HPDE6-E6E7 (cell line): ENCODE measurements at regions not wholly inside any gene's neighbourhood (a gene's known extent, or its start where the extent isn't known, plus 50 kb on each side); places are given as distances from the start of the nearest gene placed in this dataset.
"Not testable (repeated sequence)": the region's sequence is repeated elsewhere in the genome, so short reads cannot be mapped to it uniquely, and the experiment has no call there.

ENCODE experiments used
- DNase-seq: peaks from one replicate; pipeline ENCODE4 v3.0.0; 2011; ENCODE audit warnings: missing footprints; ENCODE audit errors: extremely low spot score

DNA sequence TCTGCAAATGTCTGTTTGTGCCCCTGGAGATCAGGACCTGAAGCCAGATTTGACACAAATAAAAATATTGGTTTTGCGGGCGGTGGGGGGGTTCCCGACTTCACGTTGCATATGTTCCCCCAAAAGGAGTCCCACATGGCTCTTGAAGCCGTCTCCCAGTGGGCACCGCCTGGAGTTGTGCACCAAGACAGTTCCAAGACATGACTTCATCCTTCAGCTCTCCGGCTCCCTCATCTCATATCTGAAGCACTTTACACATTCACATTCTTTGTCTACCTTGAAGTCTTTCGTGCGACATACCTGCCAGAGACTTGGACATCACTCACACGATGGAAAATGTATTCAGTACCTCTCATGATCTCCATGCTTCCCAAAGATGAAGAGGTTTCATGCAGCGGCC is 362.8 kb upstream of the FOXK1 start:
- DNase-seq, result no peak

DNA sequence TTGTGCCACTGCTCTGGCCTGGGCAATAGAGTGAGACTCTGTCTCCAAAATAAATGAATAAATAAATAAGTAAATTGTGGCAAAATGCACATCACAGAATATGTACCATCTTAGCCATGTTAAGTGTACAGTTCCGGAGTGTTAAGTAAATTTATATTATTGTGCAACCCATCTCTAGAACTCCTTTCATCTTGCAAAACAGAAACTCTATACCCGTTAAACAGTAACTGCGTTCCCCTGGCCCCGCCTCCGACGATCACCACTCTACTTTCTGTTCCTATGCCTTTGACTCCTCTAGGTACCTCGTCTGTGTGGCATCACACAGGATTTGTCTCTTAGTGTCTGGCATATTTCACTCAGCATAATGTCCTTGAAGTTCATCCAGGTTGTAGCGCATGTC is 356.4 kb upstream of the FOXK1 start:
- no peak for DNase-seq

DNA sequence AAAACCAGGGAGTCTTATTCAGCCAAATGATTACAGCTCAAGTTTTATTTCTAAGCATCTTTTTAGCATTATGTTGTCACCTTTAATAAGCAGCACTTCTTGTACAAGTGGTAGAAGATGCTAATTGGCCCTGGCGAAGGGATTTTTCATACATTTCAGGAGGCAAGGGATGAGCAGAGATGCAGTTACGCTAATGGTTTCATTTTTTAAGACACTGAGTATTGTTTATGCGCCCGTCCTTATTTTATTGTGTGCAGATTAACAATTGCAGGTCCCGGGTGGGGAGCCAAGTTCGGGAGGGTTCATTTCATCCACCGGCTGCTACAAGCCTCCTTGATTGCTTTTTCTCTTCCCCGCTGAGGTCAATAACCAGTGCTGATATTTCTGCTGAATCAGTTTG is 350.4 kb upstream of the FOXK1 start:
- no peak for DNase-seq

DNA sequence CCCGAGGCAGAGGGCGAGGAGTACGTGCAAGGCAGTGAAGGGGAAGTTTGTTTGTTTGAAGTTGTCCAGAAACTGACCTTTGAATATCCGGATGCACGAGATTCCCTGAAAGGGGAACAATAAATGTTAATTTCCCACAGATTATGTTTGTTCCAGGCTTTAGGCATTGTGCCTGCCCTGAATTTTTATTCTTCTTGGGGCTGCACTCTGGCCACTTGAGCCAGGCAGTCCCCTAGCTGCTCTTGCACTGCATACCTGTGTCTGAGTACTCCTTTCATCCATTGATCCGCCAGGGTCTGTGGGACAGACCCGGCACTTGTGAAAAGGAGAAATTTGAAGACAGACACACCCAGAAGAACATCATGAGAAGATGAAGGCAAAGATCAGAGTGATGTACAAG is 343.5 kb upstream of the FOXK1 start:
- no peak for DNase-seq

DNA sequence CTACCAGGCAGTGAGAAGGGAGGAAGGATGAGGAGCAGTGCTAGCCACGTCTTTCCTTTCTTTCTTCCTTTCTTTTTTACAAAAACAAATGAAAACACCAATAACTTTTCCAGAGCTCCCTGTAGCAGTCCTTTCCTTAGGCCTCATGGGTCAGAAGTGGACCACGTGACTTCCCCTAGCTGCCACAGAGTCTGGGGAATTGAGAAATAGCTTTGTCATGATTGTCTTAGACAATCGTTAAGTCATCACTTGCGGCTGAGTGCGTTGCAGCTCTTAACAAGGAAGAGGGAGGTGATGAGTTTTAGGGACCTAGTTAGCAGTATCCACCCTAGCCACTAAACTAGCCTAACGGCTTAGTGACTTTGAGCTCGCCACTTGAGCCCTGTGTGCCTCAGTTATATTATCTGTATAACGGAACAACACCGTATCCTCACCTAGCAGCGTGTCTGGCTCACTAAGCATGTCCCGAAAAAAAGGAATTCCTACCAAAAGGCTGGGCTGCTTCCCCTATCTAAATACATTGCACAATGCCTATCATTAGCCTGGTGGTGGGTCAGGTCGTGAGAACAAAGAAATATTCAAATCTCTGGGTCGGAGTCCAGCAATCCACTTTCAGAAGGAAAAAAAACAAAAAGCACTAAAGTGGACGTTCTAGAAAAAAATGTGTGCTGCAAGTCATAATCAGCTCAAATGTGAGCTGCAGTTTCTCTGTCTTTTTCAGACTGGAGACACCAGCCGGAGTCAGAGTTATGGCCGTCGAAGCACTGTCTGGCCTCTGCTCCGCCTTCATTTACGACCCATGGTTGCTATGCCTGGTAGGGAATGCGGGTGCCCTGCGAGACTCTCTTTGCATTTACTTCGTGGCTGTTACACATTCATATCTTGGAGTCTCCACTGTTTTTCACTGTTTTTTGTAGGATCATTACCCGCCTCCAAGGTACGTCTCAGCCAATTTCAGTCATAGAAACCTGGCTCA is 338.5 kb upstream of the FOXK1 start:
- no peak for DNase-seq

DNA sequence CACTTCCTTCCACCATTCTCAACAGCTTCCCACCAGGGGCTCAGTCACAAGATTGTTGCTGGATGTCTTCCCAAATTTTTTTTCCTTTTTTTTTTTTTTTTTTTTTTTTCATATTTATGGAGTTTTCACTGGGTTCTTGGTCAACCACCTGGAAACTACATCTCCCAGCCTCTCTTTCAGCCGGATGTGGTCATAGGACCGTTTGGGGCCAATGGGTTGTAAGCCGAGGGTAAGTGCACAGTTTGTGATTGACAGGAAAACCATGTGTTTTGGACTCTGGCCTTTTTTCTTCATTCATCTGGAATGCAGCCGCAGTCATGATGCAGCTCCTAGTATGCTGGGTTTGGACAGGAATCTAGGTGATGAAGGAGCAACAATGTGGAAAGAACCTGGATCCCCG is 337.1 kb upstream of the FOXK1 start:
- no peak for DNase-seq

DNA sequence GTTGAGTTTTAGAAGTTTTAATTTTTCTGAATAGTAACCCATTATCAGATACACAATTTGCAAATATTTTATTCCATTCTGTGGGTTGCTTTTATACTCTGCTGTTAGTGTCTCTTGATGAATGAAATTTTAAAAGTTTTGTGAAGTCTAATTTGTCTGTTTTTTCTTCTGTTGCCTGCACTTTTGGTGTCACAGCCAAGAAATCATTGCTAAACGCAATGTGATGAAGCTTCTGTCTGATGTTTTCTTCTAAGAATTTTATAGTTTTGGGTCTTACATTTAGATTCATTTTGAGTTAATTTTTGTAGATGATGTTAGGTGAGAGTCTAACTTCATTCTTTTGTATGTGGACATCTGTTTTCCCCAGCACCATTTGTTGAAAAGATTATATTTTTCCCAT is 330.0 kb upstream of the FOXK1 start:
- DNase-seq, result no peak

DNA sequence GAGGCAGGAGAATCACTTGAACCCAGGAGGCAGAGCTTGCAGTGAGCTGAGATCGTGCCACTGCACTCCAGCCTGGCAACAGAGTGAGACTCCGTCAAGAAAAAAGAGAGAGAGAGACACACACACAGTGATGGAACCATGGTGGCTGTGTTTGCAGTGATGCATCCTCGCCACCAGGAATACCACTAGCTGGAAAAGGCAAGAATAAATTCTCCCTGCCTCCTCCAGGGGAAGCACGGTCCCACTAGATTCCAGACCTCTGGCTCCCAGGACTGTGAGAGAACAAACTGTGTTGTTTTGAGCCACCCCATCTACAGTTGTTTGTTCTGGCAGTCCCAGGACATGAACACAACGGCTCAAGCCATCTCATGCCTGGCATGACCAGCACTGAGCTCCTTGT is 320.3 kb upstream of the FOXK1 start:
- DNase-seq, result no peak

DNA sequence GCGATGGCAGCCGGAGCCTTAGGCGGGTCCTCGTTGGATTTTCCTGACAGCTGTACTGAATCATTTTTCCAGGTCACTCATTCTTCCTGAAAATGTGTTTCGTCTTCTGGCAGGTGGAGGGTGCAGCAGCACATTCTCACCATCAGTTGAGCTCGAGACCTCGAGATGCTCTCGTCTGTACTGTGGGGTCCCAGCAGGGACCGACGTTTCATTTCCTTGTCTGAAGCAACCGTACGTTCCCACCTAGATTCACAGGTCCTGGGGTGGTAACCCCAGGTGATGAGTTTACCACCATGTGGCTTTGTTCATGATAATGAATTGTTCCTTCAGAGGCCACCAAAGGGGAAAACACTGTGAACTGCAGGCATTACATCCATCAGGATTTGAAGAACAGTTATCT is 298.5 kb upstream of the FOXK1 start:
- no peak for DNase-seq

DNA sequence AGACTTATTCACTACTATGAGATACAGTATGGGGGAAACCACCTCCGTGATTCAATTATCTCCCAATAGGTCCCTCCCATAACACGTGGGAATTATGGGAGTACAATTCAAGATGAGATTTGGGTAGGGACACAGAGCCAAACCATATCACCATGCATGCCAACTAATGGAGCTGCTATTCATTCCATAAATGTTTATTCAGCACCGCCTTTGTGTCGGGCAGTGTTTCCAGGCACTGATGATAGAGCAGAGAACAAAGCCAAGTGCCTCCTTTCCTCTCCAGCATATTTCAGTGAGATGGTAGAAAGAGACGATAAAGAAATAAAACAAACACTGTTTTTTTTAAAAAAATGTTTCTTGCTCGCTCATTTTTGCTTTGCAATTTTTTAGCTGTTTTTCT is 295.9 kb upstream of the FOXK1 start:
- DNase-seq, result no peak

DNA sequence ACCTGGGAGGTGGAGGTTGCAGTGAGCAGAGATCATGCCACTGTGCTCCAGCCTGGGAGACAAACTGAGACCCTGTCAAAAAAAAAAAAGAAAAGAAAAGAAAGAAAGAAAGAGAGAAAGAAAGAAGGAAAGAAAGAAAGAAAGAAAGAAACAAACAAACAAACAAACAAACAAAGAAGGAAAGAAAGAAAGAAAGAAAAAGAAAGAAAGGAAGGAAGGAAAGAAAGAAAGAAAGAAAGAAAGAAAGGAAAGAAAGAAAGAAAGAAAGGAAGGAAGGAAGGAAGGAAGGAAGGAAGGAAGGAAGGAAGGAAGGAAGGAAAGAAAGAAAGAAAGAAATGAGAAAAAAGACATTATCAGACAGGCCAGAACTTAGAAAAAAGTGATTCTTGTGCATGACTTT is 291.0 kb upstream of the FOXK1 start:
- DNase-seq, result not testable (repeated sequence)

DNA sequence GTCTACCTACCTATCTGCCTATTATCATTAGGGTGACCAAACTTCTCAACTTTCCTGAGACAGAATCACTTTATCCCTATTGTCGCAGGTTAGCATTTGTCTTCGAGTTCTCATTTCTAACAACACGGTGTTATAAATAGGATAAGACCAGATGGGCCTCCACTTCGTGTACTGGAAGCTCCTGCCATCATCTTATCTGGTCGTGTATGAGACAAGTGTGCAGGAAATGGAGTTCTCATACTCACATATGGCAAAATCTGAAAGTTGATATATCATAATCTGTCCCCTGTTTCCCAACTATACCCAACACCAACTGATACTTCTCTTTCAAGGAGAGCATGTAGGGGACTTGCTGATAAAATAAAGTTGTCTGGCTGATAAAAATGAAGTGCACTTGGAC is 287.4 kb upstream of the FOXK1 start:
- no peak for DNase-seq

DNA sequence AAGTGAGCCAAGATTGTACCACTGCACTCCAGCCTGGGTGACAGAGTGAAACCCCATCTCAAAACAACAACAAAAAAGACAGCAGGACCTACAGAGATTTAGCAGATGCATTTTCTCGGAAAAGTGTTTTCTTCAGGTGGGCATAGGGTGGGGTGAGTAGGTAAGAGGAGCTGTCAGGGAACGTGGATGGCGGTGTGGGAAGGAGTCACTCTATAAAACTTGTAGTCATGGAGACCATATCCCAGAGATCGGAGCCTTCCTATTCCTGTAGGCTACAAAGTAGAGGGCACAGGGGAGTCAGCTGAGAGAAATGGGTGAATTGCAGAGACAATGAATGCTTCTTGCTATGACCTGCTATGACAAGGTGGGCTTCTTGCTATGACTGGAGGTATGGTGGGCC is 283.0 kb upstream of the FOXK1 start:
- DNase-seq, result no peak

DNA sequence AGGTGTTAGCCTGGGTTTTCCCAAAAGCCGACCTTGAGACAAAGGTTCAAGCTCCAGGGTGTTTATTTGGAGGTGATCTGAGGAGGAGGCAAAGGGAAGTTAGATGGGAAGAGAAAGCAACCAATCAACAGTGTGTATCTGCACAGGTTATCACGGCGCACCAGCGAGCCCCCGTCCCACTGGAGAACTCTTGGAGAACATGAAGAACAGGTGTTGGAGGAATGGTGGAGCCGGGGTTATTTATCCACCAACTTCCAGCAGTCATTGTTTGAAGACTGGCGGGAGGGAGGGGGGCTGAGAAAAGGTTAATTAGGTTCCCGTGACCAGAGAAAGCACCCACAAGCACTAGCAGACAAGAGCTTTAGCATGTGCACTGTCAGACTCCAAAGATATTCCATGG is 282.5 kb upstream of the FOXK1 start:
- DNase-seq, result no peak

DNA sequence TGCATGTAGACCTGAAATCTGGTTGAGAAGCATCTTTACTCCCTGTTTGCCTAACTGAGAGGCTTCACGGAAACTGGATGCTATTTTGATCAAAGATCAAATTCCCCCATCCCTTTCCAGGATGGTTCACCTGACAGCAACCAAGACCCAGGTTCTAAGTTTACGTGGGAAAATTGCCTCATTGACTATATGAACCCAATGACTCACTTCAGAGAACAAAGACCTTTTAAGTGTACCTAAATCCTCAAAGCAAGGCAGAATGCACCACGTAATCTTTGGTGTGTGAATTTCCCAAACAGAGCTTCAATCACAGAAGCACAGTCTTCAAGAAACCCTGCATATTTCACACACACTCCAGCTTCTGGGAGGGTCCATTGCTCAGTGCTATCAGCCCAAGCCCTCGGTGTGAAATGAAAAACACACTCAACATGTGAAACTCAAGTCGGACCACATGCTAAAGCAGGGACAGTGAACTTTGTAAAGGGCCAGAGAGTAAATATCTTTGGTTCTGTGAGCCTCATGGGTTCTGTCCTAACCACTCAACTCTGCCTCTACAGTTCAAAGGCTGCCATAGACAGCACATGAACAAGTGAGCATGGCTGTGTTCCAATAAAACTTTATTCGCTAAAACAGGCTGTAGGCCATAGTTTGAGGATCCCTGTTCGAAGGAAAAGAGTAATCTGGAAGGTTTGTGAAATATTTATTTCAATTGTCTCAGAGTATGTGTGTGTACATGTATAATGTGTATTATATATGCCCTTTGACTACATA is 275.6 kb upstream of the FOXK1 start:
- no peak for DNase-seq

DNA sequence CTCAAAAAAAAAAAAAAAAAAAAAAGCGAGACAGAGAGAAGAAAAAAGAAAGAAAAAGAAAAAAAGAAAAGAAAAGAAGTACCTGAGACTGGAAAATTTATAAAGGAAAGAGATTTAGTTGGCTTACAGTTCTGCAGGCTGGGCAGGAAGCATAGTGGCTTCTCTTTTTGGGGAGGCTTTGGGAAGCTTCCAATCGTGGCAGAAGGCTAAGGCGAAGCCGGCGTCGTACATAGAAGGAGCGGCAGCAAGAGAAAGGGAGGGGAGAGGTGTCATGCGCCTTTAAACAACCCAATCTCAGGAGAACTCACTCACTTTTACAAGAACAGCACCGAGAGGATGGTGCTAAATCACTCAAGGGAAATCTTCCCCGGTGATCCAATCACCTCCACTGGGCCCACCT is 272.1 kb upstream of the FOXK1 start:
- no peak for DNase-seq

DNA sequence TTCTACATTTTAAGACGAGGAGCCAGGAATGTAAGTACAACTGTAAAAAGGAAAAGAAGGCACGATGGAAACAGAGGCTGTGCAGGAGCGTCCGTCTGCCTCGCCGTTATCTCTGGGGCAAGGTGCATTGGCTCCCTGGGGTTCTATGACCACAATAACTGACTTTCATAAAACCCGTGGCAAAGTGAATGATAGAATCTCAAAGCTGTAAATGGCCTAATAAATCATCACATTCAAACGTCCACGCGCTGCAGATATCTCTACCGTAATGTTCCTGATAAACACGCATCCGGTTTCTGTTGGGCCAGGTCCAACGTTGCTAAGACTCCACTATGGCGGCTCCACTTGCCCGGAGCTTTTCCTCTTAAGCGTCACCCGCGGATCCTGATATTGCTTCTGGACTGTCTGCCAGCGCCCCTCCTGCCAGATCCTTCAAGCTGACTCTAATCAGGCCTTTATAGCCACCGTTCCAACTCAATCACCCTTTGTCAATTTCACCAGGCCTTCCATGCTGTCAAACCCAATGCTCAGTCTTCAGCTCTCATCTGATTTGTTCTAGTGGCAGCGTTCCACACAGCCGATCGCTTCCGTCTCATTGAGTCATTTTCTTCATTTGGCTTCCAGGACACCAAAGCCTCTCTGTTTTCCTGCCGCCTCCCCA is 265.6 kb upstream of the FOXK1 start:
- DNase-seq, result no peak

DNA sequence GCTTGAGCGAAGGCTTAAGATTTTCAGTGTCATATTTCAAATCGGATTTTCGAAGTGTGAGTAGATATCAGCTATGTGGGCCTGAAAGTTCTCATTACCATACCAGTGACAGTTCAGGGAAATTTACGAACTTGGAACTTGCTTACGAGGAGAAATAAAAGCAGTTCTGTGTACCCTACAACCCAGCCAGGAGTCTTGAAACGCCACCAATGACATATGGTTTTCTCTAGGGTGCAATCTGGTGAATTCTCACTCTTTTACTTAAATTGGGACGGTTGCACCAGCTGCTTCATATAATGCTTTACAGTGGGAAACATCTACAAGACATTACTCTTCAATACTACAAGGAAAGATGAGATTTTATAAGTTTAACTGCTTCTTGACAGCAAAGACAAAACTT is 253.6 kb upstream of the FOXK1 start:
- DNase-seq, result no peak

DNA sequence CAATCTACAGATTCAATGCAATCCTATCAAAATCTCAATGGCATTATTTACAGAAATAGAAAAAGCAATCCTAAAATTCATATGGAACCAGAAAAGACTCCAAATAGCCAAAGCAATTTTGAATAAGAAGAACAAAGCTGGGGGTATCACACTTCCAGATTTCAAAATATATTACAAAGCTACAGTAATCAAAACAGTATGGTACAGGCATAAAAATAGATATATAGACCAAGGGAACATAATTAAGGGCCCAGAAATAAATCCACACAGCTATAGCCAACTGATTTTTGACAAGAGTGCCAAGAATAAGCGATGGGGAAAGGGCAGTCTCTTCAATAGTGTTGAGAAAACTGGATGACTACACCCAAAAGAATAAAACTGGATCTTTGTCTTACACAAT is 251.9 kb upstream of the FOXK1 start:
- no peak for DNase-seq

DNA sequence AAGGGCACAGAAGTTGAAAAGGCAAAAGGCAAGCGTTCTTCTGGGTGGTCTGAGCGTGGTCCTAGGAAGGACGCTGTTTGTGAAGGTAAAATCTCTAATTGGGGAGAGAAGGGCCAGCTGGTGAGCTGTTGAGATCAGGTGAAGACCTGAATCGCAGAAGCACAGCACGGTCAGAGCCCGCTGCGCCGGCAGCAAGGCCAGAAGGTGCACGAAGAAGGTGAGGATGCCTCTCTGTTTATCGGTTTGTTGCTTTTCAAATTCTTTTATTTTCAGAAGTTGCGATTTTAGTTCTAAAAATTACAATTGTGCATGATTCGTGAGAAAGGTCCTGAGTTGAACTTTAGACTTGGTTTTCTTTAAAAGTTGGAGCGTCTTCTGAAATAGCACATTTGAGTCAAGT is 247.8 kb upstream of the FOXK1 start:
- DNase-seq, result no peak

DNA sequence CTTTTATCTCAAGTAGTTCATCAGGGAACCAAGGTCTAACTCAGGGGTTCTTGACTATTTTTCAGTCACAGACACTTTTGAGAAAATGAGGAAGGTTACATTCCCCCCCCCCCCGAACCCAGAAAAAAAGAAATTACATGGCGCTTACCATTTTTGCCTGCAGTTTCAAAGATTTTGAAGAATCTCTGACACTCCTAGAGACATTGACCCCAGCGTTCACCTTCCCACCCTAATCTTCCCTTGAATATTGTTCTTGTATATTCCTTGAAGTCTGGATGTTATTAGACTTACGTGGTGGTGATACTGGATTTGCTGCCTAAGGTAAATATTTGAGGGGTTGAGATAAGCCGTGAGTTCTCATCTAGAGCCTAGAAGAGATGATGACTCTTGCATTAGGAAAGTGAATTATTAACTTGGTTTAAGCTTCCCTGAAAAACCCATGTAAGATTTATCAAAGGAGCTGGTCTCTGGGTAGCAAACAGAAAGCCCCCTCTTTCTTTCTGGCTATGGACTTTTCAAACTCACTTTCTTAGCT is 245.7 kb upstream of the FOXK1 start:
- DNase-seq, result no peak

DNA sequence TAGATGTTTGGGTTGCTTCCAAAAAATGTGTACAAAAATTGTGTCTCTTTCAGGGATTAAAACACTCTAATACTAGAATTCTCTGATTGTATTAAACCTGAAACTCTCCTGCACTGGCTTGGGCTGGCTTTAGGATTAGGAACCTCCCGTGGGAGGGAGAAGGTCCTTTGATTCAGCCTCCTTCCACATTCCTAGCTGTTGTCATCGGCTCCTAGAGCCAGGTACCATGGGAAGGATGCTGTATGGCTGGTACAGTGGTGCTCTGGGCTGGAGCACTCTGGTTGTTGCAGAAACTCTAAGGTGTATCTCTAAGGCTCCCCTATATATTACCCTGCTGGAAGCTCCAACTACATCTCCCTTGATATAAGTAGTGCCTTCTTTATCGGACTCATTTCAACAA is 245.2 kb upstream of the FOXK1 start:
- no peak for DNase-seq
